ENCODE measurements at regions not wholly inside any gene's neighbourhood (a gene's known extent, or its start where the extent isn't known, plus 50 kb on each side); places are given as distances from the start of the nearest gene placed in this dataset.

DNA sequence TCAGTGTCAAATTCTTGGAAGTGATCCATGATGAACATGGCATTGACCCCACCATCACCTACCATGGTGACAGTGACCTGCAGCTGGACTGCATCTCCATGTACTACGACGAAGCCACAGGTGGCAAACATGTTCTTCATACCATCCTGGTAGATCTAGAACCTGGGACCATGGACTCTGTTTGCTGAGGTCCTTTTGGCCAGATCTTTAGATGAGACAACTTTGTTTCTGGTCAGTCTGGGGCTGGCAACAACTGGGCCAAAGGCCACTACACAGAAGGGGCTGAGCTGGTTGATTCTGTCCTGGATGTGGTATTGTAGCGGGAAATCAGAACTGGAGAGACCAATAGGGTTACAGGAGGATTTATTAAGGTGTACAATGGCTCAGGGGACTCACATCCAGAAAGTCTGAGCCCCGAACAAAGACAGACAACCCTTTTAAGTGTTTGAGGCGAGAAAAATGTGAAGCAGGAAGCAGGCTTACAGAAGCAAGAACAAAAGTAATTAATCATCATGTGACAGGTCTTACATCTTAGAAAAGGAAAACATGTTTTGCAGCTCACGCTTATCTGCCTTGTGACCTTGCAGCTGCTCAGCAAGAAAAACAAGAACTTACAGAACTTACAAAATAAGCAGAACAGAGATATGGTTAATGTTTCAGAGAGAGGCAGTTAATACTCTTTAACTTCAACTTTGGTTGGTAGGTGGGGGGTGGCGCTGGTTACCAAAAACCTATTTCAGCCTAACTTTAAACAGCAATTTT lies 58.8 kb upstream of the MOCS1 start:
- Mint-ChIP-seq H3K36me3 (no peaks in the 10 kb centered on the region), H3K27ac (no peak overlapping the region), H3K9me3 (peaks cover 8 to 29% (median 24%) of the 10 kb centered on the region in 5 donors), H3K27me3 (peaks cover 2 to 6% of the 10 kb centered on the region in 2 donors), H3K4me3 (no peak overlapping the region), H3K4me1 (no peaks in the 10 kb centered on the region)
- H3K9me3 ChIP-seq (ENCODE audit: low read length): peaks cover 7% of the 10 kb centered on the region
- H3K4me1 ChIP-seq (ENCODE audit: insufficient read depth, low read length): no peaks in the 10 kb centered on the region
- ChIA-PET POLR2A (no interaction called here), CTCF (no interaction called here)
- no peaks in the 10 kb centered on the region for H3K36me3 ChIP-seq (ENCODE audit: insufficient read depth, low read length)
- no peak overlapping the region for H3K27ac ChIP-seq (ENCODE audit: low read depth, low read length)
- DNase-seq: no peak
- H3K4me3 ChIP-seq (ENCODE audit: low read length): no peak overlapping the region
- H3K27me3 ChIP-seq (ENCODE audit: insufficient read depth, low read length, poor library complexity, severe bottlenecking): no peaks in the 10 kb centered on the region

All from CD8-positive, alpha-beta memory T cell (primary cell).